ENCODE measurements at regions not wholly inside any gene's neighbourhood (a gene's known extent, or its start where the extent isn't known, plus 50 kb on each side); places are given as distances from the start of the nearest gene placed in this dataset.

DNA sequence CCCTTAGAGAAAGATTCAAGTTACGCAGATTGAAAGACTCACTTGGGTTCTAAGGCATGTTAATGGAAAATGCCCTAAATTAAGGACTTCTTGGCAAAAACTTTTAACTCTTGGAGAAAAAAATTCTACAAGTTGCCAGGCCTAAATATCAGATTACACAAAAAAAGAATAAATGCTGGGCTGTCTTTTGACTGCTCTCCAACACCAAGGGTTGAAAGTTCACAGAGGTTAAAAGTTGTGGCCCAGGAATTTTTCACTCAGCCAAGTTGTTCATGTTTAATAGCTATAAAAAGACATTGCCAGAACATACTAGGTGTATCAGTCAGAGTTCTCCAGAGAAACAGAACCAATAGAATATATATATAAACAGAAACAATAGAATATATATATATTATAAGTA lies 204.3 kb upstream of the ADRA1D start:
- TF ChIP-seq, protein P1, sequence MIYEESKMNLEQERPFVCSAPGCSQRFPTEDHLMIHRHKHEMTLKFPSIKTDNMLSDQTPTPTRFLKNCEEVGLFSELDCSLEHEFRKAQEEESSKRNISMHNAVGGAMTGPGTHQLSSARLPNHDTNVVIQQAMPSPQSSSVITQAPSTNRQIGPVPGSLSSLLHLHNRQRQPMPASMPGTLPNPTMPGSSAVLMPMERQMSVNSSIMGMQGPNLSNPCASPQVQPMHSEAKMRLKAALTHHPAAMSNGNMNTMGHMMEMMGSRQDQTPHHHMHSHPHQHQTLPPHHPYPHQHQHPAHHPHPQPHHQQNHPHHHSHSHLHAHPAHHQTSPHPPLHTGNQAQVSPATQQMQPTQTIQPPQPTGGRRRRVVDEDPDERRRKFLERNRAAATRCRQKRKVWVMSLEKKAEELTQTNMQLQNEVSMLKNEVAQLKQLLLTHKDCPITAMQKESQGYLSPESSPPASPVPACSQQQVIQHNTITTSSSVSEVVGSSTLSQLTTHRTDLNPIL (CRISPR knock-in tag; IDR thresholded peaks at IDR 0.05; ENCODE audit: low read depth) = no peak
- no peak for TF ChIP-seq ZNF70 (CRISPR knock-in tag; IDR thresholded peaks at IDR 0.05)
- TF ChIP-seq, protein P2, sequence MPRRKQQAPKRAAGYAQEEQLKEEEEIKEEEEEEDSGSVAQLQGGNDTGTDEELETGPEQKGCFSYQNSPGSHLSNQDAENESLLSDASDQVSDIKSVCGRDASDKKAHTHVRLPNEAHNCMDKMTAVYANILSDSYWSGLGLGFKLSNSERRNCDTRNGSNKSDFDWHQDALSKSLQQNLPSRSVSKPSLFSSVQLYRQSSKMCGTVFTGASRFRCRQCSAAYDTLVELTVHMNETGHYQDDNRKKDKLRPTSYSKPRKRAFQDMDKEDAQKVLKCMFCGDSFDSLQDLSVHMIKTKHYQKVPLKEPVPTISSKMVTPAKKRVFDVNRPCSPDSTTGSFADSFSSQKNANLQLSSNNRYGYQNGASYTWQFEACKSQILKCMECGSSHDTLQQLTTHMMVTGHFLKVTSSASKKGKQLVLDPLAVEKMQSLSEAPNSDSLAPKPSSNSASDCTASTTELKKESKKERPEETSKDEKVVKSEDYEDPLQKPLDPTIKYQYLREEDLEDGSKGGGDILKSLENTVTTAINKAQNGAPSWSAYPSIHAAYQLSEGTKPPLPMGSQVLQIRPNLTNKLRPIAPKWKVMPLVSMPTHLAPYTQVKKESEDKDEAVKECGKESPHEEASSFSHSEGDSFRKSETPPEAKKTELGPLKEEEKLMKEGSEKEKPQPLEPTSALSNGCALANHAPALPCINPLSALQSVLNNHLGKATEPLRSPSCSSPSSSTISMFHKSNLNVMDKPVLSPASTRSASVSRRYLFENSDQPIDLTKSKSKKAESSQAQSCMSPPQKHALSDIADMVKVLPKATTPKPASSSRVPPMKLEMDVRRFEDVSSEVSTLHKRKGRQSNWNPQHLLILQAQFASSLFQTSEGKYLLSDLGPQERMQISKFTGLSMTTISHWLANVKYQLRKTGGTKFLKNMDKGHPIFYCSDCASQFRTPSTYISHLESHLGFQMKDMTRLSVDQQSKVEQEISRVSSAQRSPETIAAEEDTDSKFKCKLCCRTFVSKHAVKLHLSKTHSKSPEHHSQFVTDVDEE (CRISPR knock-in tag; IDR thresholded peaks at IDR 0.05) = no peak
- TF ChIP-seq ARNTL (CRISPR knock-in tag; IDR thresholded peaks at IDR 0.05; ENCODE audit: borderline replicate concordance, low read depth) = no peak
- TF ChIP-seq OSR1 (CRISPR knock-in tag; IDR thresholded peaks at IDR 0.05) = no peak
- no peak for TF ChIP-seq TCF4 (CRISPR knock-in tag; IDR thresholded peaks at IDR 0.05; ENCODE audit: borderline replicate concordance)
- no peak for TF ChIP-seq ZNF565 (CRISPR knock-in tag; conservative IDR thresholded peaks at IDR 0.05; ENCODE audit: low read depth)
- TF ChIP-seq TOX (CRISPR knock-in tag; IDR thresholded peaks at IDR 0.05; ENCODE audit: borderline replicate concordance) = no peak
- no peak for TF ChIP-seq ISL1 (CRISPR knock-in tag; IDR thresholded peaks at IDR 0.05)
- TF ChIP-seq PPARA (CRISPR knock-in tag; IDR thresholded peaks at IDR 0.05; ENCODE audit: borderline replicate concordance) = no peak
- ATAC-seq = no peak

DNA sequence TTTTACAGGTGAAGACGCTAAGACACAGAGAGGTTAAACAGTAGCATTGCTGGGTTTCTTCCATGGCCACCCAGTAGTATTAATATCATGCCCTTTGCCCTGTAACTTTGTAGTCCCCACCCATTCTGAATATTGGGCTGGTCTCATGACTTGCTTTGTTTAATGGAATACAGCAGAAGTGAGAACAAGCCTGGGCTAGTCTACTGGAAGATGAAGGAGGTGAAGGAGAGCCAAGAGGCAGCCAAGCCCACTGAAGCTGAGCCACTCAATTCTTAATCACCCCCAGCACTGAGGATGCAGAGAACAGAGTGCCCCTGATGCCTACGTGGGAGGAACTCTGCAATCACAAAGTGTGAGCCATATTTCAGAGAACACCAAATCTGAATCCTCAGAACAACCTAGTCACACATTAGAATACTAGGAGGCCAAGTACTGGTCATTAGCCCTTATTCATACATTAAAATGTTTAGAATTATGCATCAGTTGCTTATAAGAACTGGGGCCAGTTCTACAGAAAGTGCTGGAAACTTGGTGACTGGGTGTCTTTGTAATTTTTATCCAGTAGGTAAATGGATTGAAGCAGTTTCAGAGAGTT lies 202.5 kb upstream of the ADRA1D start:
- no peak for ATAC-seq
- TF ChIP-seq, protein P2 (CRISPR knock-in tag; IDR thresholded peaks at IDR 0.05) = no peak
- TF ChIP-seq TOX (CRISPR knock-in tag; IDR thresholded peaks at IDR 0.05; ENCODE audit: borderline replicate concordance) (no peak), ARNTL (CRISPR knock-in tag; IDR thresholded peaks at IDR 0.05; ENCODE audit: borderline replicate concordance, low read depth) (no peak), ZNF70 (CRISPR knock-in tag; IDR thresholded peaks at IDR 0.05) (no peak), CSDC2 (CRISPR knock-in tag; IDR thresholded peaks at IDR 0.05) (no peak), PPARA (CRISPR knock-in tag; IDR thresholded peaks at IDR 0.05; ENCODE audit: borderline replicate concordance) (no peak), TCF4 (CRISPR knock-in tag; IDR thresholded peaks at IDR 0.05; ENCODE audit: borderline replicate concordance) (no peak), SNAI2 (CRISPR knock-in tag; IDR thresholded peaks at IDR 0.05) (no peak), ISL1 (CRISPR knock-in tag; IDR thresholded peaks at IDR 0.05) (no peak), ZFP3 (CRISPR knock-in tag; IDR thresholded peaks at IDR 0.05) (no peak), ESRRG (CRISPR knock-in tag; IDR thresholded peaks at IDR 0.05) (no peak), RARB (CRISPR knock-in tag; IDR thresholded peaks at IDR 0.05) (no peak), ZC3H10 (CRISPR knock-in tag; IDR thresholded peaks at IDR 0.05) (no peak), ZNF8 (CRISPR knock-in tag; IDR thresholded peaks at IDR 0.05) (no peak)
- TF ChIP-seq, protein P3, sequence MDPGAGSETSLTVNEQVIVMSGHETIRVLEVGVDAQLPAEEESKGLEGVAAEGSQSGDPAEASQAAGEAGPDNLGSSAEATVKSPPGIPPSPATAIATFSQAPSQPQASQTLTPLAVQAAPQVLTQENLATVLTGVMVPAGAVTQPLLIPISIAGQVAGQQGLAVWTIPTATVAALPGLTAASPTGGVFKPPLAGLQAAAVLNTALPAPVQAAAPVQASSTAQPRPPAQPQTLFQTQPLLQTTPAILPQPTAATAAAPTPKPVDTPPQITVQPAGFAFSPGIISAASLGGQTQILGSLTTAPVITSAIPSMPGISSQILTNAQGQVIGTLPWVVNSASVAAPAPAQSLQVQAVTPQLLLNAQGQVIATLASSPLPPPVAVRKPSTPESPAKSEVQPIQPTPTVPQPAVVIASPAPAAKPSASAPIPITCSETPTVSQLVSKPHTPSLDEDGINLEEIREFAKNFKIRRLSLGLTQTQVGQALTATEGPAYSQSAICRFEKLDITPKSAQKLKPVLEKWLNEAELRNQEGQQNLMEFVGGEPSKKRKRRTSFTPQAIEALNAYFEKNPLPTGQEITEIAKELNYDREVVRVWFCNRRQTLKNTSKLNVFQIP (CRISPR knock-in tag; IDR thresholded peaks at IDR 0.05; ENCODE audit: borderline replicate concordance, low read depth) = no peak
- TF ChIP-seq, protein P1 (CRISPR knock-in tag; IDR thresholded peaks at IDR 0.05; ENCODE audit: low read depth) = no peak
